ENCODE measurements at regions not wholly inside any gene's neighbourhood (a gene's known extent, or its start where the extent isn't known, plus 50 kb on each side); places are given as distances from the start of the nearest gene placed in this dataset.

DNA sequence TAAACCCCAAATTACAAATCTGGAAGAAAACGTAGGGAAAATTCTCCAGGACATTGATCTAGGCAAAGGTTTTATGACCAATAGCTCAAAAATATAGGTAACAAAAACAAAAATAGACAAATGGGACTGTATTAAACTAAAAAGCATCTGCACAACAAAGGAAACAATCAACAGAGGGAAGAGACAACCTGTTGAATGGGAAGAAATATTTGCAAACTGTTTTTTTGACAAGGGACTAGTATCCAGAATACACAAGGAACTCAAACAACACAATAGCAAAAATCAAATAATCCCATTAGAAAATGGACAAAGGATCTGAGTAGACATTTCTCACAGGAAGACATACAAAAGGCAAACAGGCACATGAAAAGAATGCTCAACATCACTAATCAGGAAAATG is 386.3 kb downstream of the ENC1 start:
- no peak for DNase-seq

DNA sequence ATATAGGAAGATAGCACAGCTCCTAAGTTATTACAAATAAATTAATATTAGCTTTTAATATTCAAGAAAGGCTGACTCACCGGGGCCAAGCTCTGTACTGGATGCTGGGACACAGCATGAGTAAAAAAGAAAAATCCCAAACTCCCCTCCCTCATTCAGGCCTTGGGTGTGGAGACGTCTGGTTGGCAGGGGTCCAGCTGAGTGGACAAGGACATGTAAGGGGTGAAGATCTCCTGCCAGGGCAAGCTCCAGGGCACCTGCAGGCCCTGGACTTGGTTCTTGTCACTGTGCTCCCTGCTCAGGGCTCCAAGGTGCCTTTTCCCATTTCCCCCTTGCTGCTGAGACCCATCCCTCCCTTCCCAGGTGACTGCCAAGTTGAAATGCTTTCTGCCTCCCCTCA is 388.5 kb downstream of the ENC1 start:
- DNase-seq = no peak

DNA sequence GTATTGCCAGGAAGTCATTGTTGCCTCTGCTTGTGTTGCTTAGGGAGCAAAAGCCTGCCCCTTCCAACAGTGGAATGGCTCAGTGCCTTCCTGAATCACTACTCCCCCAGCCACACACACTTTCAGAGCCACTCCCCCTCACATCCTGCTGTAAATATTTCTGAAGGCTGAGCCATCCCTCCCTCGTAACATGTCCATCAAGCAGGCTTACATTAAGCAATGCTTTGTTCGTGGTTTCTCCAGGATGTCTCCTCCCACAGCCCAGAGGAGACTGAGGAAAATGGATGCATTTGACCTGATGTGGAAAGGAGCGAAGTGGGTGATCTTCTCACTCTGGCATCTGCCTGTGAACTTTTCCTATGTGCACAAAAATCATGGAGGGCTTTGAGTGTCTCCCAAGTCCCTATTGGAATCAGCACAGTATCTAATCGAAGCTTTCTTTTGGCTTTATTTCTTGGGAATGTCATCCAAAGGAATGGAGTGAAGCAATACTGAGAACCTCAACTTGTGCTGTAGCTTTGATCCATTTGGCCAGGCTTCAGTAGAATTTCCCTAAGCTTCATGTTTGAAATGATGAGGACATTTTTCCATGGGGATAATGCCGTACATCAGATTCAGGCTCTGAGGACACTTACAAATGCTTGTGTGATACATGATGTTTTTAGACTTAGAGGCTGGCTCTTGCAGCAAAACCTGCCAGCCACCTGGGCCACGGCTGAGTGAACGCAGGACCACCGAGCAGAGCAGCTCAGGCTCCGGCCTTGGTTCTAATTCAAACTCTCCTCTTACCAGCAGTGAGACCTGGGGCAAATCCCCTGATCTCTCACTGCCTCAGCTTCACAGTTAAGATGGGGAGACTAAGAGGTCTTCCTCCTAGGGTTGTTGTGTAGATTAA is 389.1 kb downstream of the ENC1 start:
- peak; percentile 45 for DNase-seq

DNA sequence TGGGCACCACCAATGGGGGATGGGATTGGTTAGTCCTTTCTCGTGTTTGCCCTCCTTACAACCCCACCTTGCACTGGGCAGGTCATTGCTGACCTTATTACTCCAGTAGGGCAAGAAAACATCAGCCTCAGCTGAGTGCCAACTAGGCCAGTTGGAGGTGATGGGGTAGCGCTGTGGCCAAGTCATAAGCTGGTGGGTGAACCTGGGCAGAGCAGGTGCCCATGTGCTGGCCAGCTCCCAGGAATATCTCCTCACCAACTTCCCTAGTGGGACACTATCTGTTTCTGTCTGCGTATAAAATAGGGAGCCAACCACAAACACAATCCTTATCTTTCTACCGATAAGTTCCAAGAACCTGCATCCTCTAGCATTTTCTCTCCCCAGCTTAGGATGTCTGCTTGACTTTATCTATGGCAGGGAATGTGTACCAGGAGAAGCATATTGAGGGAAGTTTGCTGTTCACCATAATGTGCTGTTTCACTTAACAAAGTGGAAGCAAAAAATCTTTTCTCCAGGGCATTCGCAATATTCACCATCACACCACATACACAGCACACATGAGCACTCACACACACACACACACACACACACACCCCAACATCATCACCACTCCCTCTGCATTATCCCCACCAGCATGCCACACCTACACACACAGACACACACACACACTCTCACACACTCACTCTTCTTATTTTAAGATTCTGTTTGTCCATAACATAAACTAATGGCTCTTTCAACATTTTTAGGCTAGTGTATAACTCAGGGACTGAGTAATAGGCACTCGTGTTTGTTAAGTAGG is 390.0 kb downstream of the ENC1 start:
- DNase-seq = no peak

DNA sequence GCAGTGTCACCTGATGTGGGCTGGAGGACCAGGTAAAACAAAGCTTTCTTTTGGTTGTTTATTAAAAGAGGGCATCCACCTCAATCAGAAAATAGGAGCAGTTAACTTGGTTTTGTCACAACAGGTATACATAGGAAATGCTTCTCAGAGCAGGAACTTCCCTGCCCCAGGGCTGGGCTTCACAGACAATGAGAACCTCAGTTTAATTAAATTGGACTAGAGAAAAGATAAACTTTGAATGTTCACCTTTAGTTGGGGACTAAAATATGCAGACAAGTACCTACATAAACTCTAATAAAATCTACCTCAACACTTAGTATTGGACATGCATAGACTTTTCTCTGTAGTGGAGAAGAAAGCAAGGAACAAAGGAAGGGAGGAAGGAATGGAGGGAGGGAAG is 392.0 kb downstream of the ENC1 start:
- DNase-seq = no peak

DNA sequence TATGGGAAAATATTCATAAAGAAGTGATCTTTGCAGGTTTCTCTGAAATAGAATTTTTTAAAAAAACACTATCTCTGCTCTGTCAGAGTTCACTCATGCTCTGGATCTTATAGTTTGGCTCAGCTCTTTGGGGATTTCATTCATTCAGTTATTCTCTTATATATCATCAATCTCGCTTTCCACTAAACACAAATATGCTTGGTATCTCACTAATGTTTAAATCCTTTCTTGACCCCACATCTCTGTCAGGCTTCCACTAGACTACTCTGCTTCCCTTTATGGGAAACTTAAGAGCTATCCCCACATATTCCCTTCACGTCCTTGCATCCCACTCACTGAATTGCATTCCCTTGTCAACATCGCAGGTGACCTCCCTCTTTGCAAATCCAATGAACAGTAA is 396.1 kb downstream of the ENC1 start:
- no peak for DNase-seq

DNA sequence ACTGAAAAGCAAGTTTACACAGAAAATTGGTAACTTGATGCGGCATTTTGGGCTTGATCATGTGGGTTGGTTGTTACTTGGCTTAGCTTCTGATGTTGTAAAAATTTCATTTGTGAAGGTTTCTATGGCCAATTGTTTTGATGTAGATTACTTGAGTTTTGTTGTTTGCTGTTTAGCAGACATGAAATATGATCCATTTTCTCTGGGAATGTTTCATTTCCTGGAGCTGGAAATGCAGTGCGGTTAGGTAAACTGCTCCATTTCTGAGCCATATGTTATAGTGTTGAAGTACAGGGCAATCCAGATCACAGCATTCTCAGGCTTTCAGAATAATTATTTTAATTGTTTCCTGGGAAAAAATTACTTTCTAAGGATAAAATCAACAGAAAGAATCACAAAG is 396.9 kb downstream of the ENC1 start:
- no peak for DNase-seq

DNA sequence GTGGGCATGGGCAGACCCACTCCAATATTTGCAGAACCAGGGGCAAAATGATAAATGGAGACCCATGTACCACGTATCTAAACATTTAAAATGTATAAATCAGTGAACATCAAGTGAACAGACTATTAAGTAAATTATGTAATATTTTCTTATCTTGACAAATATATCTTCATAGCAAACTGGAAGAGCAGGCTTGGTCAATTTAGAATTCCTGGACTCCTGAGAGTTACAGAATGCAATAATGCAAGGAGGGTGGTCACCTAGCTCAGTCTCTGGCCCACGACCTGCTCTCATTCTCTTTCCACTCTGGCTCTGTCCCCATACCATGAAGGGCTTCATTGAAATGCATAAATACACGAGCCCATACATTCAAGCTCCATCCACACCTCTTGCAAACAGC is 398.0 kb downstream of the ENC1 start:
- DNase-seq = no peak

DNA sequence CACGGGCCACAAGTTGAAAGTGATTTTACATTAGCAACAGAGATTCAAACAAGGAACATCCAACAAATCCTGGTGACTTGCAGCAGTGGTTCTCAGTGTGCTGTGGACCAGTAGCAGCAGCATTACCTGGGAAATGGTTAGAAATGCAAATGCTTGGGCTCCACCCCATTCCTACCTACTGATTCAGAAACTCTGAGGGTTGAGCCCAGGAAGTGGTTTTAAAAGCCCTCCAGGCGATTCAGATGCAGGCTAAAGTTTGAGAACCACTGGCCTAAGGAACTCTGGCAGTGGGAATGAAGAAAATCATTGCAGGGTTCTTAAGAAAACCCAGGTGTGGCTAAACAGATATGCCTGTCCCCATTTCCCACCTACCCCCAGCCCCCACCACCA is 398.8 kb downstream of the ENC1 start:
- no peak for DNase-seq

DNA sequence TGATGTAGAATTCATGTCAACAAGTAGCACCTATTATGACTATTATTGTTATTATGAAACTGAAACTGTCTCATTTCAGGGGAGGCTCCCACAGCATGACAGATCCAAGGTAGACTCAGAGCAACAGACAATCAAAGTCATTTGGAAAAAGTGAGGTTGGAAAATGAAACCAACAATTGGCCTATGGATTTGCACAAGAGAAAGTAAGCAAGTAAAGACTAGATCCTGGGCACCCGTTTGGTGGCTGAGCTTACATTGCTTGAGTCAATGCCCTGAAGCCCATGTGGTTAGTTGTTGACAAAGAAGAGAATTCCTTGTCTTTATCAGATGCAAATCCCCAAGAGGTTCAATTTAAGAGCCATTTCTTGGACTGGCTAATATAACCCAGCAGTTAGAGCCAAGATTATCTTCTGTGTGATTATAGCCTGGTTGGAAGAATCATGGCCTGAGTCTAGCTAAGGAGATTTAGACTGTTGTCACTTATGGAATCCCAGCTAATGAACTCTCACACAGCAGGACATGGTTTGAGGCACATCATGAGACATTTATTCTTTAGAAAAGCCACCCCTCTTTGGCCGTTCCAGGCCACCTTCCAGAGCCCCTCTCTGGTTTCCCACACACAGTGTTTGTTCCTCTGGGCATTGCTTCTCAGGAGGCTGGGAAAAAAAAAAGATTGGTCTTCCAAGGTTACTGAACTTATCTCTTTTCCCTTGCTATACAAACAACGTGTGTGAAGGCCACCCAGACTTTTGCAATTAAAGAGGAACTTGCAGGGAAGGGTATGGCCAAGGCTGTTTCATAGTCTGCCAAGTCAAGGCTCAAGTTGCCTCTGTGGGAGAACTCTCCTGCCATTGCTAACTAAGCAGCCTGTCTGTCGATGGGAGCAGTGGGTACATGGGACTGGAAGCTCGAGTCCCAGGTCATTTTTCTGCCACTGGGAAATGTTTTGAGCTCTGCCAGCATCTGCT is 399.5 kb downstream of the ENC1 start:
- DNase-seq = no peak

DNA sequence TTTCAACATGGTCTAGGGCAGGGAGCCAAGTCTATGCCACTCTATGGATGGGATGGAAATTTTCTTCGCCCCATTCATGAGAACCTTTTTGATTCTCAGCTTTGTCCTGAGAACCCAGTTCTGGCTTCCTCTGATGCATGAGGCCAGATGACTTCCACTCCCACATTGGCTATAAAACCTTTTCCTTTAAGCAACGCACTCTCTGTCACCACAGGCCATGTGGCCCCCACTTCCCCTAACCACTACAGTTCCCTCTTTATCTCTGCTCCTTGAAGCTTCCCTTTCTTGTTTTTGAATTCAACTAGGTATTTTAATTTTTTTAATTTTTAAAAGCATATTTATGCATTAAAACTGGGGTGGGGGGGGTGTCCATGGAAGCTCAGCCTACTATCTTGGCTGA is 401.3 kb downstream of the ENC1 start:
- DNase-seq = no peak

DNA sequence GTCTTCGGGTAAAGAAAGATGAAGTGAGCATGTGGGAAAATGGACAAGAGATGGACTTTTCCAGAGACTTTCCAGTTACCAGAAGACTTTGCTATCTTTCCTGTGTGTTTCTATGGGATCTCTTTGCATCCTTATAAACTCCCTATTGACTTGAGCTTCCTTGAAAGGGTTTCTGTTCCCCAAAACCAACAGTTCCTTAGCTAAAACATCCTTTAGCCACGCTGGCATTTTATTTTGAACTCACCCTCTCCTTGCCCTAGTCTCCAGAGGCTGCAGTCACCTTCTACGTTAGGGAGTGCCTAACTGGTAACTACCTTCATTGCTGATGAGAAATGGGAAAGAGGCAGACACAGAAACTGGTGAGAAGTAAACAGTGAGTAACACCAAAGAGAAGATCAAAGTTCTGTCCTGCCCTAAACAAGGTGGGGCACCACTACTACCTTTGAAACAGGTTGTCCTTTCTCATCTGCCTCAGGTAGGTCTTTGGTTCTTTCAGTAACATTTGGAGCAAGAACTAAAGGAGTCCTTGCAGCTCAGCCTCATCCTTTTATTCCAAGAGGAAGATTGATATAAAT is 402.9 kb downstream of the ENC1 start:
- DNase-seq = no peak

DNA sequence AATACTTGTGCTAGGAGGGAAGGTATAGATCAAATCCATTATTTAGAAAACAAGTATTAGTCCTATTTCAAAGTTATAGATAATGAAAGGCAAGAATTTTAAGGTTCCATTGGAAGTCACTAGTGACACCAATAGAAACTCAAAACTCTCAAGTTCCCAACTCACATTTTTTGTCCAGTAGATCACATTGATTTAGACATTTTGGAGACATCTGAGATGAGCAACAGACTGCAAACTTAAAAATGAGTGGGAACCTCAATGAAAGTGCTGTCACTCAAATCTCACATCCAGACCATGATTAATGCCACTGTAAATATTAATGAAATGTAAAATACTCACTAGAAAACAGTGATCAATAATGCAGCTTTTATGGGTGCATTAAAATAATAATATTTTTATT is 405.0 kb downstream of the ENC1 start:
- DNase-seq = no peak

DNA sequence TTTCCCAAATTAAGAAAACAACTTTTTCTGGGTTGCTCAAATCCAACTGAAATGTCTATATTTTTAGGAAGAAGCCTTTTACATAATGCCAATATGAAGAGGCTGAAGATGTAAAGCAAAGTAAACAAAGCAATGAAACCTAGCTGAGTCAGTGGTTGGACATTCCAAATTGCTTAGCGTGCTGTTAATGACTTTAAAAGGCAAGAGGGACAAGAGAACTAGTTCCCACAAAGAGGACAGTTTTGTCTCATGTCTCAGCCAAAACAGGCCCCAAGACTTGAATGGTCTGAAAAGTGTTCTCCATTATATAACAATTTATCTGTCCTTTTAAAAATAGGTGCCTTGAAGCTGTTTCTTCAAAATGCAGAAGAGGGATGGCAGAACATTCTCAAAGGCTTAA is 407.0 kb downstream of the ENC1 start:
- DNase-seq = no peak

DNA sequence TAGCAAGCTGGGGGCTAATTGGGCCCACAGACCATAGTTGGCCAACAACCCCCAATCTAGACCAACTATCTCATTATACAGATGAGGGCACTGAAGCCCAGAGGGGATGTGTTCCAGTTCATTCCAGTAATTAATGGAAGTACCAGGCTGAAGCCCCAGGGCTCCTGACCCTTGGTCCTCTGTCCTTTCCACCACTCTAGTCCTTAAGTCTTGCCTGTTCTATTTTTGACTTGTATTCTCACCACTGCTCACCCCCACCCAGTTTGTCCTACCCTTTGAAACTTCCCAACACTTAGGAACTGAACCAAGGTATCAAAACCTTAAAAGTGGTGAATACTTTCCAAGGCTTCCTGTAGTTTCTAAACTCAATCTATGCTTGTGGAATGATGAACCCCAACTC is 407.4 kb downstream of the ENC1 start:
- no peak for DNase-seq

DNA sequence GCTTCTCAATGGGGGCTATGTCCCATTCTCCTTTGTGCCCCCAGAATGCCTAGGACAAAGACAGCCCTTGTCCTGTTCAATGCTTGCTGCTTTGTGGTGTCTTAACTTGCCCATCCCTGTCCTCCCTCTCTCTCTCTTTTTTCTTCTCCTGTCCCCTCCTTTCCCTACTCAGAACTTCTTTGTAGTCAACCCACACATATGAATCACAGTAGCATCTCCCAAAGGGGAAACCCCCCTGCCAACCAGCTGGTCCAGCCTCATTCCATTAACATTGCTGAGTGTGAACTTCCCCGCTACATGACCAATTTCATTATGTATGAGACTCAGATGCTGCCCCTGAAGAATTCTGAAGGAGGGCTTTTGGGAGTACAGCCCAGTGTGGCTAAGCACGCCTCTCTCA is 408.3 kb downstream of the ENC1 start:
- no peak for DNase-seq

DNA sequence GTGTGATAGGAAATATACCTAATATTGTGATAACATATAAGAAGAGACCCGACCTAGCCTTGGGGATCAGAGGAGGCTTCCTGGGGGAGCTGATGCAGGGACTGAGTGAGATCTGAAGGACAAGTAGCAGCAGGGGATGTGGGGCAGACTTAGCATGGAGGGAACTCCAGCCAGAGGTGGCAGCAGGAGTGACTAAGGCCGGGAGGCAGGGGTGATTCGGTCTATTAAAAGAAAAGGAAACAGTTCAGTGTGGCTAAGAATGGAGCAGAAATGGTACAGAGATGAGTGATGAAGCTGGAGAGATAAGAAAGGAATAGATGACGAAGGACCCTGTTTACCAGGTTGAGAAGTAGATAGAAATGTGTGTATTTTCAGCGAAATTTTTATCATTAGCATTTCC is 408.8 kb downstream of the ENC1 start:
- DNase-seq = no peak

DNA sequence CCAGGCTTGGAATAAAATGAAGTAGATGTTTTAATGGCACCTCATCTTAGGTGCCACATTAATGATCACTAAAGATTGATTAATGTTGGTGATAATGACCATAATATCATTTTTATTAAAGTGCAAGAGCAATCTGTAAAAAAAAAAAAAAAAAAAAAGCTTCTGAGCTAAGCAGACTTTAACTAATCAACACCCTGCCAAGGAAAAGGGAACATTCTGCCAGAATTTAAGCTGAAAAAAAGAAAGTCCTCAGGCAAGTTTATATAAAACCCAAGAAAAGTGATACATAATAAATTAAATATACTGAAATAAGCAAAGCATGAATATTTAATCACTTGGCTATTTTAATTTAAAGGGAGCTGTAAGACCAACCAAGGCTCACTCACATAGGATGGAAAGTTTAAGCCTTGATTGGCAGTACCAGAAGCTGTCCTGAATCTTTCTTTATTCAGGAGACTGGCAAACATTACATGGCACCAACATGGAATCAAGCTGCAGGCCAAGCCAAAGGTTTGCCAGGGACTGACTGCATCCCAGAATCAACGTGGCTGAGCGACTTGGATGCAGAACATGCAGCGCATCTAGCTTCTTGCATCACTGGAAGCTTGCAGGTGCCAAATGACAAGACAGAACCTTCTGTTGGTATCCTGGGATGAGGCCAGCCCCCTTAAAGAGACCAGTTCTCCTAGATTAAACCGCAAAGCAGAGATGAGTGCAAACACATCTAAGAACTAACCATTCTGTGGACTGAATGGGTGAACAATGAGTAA is 413.6 kb downstream of the ENC1 start:
- DNase-seq = peak; percentile 51

DNA sequence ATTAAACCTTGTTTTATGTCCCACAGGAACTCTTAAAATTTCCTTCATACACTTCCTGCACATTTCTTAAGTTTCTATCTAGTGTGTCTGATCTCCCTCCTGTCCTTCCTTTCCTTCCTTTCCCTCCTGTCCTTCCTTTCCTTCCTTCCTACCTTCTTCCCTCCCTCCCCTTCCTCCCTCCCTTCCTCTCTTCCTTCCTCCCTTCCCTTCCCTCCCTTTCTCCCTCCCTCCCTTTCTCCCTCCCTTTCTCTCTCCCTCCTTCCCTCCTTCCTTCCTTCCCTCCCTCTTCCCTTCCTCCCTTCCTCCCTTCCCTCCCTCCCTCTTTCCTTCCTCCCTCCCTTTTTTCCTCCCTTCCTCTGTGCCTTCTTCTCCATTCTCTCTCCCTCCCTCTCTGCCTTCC is 414.9 kb downstream of the ENC1 start:
- DNase-seq = no peak

DNA sequence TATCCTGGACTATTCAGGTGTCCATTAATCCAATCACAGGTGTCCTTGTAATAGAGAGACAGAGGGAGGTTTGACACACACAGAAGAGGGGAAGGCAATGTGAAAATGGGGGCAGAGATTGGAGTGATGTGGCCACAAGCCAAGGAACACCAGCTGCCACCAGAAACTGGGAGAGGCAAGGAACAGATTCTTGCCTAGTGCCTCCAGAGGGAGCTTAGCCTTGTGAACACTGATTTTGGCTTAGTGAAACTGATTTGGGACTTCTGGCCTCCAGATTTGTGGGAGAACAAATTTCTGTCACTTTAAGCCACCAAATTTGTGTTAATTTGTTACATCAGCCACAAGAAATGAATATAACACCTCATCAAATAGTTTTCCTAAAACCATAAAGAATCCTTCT is 416.2 kb downstream of the ENC1 start:
- DNase-seq = no peak

DNA sequence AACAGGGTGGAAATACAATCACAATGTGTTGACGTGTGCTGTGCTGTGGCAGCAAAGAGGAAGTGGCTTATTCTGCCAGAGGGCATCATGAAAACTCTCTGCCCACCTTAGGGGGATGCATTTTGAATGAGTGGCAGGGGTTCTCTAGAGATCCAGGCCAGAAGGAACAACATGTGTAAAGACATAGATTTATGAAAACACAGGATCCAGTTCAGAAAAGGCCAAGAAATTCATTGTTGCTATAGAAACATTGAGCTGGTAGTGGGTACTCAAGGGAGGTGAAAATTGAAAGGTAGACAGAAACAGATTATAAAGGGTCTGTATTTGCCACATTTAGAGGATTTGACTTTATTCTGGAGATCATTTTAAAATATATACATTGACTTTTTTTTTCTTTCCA is 417.7 kb downstream of the ENC1 start:
- no peak for DNase-seq

DNA sequence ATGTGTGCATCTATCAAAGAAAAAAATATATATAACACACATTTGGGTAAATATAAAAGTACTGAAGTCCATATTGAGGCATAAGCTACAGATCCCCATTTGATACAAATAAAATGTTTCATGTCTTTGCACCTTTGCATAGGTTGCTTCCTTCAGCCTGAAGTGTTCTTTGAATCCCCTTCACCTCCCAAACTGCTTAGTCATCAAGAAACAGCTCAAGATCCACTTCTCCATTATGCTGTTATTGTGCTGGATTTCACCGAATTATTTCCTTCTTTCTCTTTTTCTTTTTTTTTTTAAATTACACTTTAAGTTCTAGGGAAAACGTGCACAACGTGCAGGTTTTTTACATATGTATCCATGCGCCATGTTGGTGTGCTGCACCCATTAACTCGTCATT is 419.1 kb downstream of the ENC1 start:
- no peak for DNase-seq

Measured in occipital lobe (tissue), 1 donor.